ENCODE measurements at regions not wholly inside any gene's neighbourhood (a gene's known extent, or its start where the extent isn't known, plus 50 kb on each side); places are given as distances from the start of the nearest gene placed in this dataset.

- DNase-seq (ENCODE audit: low spot score) = no peak
Observed at GRCh38 chrX:39440799-39441284, 639.6 kb downstream of the MID1IP1 start.

GRCh38 chrX:39442332-39442731 lies 641.1 kb downstream of the MID1IP1 start:
- DNase-seq (ENCODE audit: low spot score) = no peak

GRCh38 chrX:39443240-39443639 lies 642.0 kb downstream of the MID1IP1 start:
- DNase-seq (ENCODE audit: low spot score) = no peak

GRCh38 chrX:39445336-39445735 lies 644.1 kb downstream of the MID1IP1 start:
- DNase-seq (ENCODE audit: low spot score) = no peak

- no peak for DNase-seq (ENCODE audit: low spot score)
Observed at GRCh38 chrX:39449352-39449751, 648.1 kb downstream of the MID1IP1 start.

- DNase-seq (ENCODE audit: low spot score) = no peak
Observed at GRCh38 chrX:39450234-39450977, 647.4 kb downstream of the BCOR start.

- DNase-seq (ENCODE audit: low spot score) = no peak
Observed at GRCh38 chrX:39451046-39451445, 646.7 kb downstream of the BCOR start.

GRCh38 chrX:39452401-39452800 lies 645.4 kb downstream of the BCOR start:
- no peak for DNase-seq (ENCODE audit: low spot score)

DNA sequence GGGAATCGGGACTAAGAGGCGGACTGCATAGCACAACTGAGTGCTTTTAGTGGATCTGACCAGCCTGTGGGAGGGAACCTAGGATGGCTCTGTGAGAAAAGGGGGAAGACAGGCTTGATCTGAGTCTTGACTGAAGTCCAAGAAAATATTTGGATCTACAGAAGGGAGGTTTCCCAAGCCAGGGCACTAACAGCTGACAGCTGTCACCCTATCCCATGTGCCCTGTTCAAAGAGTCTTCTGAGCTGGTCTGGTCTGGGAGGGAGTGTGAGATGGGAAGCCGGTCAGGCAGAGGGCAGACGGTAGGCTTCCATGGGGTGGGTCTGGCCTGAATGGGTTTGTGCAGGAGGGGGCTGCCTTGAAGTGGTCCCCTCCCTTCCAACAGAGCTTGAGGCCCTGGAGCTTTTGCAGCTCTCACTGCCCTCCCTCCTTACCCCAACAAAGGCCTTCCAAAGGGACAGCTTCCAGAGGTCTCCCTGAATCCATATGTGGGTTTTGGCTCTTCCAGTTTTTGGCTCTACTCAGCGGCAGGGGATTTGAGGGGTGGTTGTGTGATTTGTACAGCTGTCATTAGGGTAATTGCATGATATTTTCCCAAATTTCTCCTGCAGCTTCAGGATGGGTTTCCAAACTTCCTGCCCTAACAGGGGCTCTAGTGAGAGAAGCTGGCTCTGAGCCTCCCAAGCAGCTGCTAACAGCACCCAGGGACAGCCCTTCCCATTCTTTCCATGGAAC lies 643.7 kb downstream of the BCOR start:
- DNase-seq (ENCODE audit: low spot score) = no peak

DNA sequence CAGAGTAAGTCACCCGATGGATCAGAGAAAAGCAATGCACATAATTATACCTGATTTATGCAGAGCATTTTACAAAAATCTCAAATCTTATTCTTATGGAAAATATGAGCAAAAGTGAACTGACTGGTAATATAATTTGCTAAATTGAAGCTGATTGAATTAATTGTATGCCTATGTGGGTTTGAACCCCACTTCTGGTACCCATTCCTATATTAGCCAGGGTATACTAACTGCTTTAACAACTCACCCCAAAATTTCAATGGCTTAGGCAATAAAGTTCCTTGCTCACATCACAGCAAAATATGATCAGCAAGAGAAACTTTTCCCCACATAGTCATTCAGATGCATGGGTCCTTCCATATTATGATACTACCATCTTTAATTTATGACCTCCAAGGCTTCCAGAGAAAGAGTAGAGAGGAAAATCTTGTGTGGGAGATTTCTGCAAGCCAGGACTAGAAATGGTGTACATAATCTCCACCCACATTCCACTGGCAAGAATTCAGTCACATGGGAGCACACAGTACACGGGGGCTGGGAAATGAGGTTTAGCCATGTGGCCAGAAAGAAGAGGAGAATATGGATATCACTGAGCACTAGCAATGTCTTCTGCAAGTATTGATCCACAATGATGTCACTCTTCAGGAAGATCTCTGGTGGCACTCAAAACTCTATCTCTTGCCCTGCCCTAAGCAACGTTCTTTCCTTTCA lies 640.7 kb downstream of the BCOR start:
- no peak for DNase-seq (ENCODE audit: low spot score)

- DNase-seq (ENCODE audit: low spot score) = no peak
Observed at GRCh38 chrX:39458779-39459178, 639.0 kb downstream of the BCOR start.

- DNase-seq (ENCODE audit: low spot score) = no peak
Observed at GRCh38 chrX:39459204-39459603, 638.6 kb downstream of the BCOR start.

GRCh38 chrX:39459952-39460351 lies 637.8 kb downstream of the BCOR start:
- DNase-seq (ENCODE audit: low spot score) = no peak

DNA sequence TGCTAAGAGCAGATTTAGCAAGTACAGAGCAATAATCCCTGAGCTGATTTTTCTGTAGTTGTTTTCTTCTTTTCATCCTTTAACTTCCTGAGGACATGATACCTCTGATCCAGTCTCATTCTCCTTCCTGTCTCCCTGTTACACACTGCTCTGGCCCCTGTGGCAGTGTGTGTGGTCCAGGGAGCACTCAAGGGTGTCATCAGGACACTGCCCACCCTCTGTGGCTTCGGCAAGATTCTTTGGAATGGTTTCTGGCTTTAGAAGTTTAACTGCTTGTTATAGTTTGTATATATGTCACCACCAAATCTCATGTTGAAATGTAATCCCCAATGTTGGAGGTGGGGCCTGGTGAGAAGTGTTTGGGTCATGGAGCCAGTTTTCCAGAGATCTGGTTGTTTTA lies 637.3 kb downstream of the BCOR start:
- no peak for DNase-seq (ENCODE audit: low spot score)

- no peak for DNase-seq (ENCODE audit: low spot score)
Observed at GRCh38 chrX:39462835-39463234, 634.9 kb downstream of the BCOR start.

DNA sequence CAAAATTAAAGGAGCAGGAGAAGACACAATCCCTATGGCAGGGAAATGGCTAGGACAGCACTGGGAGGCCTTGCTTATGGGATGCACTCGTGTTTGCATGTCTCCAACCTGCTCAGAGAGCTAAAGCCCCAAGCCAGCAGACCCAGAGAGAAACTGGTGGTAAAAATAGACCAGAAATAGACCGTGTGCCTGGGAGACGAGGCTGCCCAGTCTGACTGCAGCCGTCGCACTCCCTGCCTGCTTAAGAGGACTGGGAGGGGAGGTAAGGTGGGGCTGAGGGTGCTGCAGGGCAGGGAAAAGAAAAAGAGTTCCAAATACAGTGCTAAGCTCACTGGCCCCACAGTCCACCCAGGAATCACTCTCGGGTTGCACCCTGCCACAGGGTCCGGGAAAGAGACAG lies 633.5 kb downstream of the BCOR start:
- no peak for DNase-seq (ENCODE audit: low spot score)

DNA sequence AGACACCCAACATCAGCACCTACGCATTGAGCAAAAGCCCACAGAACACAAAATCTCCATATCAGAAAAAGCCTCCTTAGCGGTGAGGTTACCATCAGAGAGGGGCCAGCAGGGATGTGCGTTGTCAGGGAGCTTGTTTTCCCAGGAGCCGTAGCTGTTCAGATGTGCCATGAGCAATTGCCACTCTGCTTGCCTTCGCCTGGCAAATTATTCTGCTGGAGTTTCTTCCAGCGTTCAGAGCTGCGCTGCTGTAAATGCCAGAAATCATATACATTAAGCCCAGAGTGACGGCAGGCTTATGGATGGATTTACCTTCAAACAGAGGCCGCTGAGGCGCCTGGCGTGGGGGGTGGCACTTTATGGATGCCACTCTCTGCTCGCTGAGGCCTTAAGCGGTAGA lies 632.3 kb downstream of the BCOR start:
- no peak for DNase-seq (ENCODE audit: low spot score)

DNA sequence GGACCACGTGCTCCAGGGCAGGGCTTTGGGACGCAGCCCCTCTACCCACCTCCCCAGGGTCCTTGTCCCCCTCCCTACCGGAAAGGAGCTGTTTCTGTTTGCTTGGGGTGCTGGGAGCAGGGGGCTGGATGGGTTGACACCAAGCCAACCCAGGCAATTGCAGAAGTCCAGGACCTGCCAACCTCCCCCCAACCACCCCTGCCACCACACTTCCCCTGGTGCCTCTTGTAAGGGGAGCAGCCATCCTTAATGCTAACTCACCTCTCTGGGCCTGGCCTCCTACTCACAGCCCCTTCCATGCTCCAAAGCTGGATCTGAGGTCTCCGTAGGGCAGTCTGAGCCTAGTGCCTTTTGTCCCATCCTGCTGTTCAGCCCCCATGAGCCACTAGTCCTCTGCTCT lies 631.9 kb downstream of the BCOR start:
- DNase-seq (ENCODE audit: low spot score) = no peak

DNA sequence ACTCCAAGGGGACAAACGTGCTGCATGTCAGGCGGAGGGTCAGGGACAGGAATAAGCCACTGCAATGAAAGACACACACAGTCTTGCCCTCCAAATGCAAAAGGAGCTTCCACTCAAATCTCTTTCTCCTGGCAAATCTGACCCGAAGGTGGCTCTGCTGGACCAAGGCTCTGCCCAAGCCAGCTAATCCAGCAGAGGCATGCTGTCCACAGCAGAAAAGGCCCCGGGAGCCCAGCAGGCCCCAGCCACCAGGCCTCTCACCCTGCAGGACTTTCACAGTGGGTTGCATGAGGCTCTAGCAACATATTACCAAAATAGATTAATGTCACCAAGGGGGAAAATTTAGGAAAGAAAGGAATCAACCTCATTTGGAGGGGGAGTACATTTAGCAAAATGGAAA lies 628.6 kb downstream of the BCOR start:
- no peak for DNase-seq (ENCODE audit: low spot score)

GRCh38 chrX:39470588-39471407 lies 627.0 kb downstream of the BCOR start:
- peak; percentile 46 for DNase-seq (ENCODE audit: low spot score)

DNA sequence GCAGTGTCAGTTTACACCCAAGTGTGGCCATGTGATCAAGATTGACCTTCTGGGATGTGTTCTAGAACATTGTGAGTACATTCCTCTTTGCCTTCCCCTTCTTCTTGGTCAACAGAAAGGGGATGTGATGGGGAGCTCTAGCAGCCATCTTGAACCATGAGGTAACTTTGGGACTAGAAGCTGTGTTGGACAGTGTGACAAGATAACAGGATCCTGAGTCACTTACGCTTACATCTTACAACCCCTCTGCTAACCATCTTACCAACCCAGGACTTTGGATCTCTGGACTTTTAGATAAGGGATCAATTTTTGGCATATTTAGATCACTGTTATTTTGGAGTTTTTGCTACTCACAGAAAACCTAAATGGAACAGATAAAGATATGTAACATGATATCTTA lies 625.6 kb downstream of the BCOR start:
- no peak for DNase-seq (ENCODE audit: low spot score)

GRCh38 chrX:39473812-39474211 lies 623.9 kb downstream of the BCOR start:
- no peak for DNase-seq (ENCODE audit: low spot score)
